ENCODE measurements at regions not wholly inside any gene's neighbourhood (a gene's known extent, or its start where the extent isn't known, plus 50 kb on each side); places are given as distances from the start of the nearest gene placed in this dataset.
"Not testable (repeated sequence)": the region's sequence is repeated elsewhere in the genome, so short reads cannot be mapped to it uniquely, and the experiment has no call there.

DNA sequence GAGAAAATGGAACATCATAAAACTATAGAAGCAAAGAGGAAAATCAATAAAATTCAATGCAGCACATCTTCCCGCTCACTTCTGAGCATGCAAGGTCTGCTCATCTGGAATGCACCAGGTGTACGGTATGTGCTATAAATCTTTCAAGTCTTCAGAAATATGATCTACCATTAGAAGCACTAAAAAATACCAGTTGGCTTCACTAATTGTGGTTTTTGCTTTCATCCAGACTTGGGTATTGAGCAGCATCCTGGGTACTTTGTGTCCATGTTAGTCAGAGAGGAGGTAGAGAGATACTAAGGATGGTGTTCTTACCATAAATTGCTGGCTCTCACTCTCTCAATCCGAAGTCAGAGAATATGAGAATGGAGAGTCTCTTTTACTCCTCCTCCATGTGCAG, 477.1 kb downstream of the PPARGC1A start:
- no peak overlapping the region for H2AFZ ChIP-seq (ENCODE audit: low read length)
- no peak for DNase-seq
- H3K36me3 ChIP-seq (ENCODE audit: low read depth, low read length): no peaks in the 10 kb centered on the region
- no peaks in the 10 kb centered on the region for H3K79me2 ChIP-seq (ENCODE audit: low read length)
- H3K9me3 ChIP-seq (ENCODE audit: low read length): no peaks in the 10 kb centered on the region
- H4K20me1 ChIP-seq (ENCODE audit: low read length): no peaks in the 10 kb centered on the region
- H3F3A ChIP-seq (ENCODE audit: low read length, unreplicated experiment): no peaks in the 10 kb centered on the region
- H3K4me1 ChIP-seq (ENCODE audit: insufficient read depth, low read length): no peaks in the 10 kb centered on the region
- H3K27me3 ChIP-seq (ENCODE audit: low read length): no peaks in the 10 kb centered on the region
- no peak overlapping the region for H3K27ac ChIP-seq (ENCODE audit: low read length)
- intact Hi-C loops (cut with micrococcal nuclease): no loop called here
- H3K9ac ChIP-seq (ENCODE audit: low read length): no peak overlapping the region
- no peak for ATAC-seq
- CTCF ChIA-PET: no interaction called here
- no peak overlapping the region for H3K4me2 ChIP-seq (ENCODE audit: low read length)
- POLR2A ChIA-PET (ENCODE audit: unreplicated experiment): no interaction called here
- no peaks in the 10 kb centered on the region for H3K9me2 ChIP-seq (replicated peaks; ENCODE audit: low read length)
- no TSS peak for BruUV-seq (replicated peaks)
- TF ChIP-seq EZH2 (IDR thresholded peaks at IDR 0.05; ENCODE audit: low read length, unreplicated experiment) (no peak), EZH2phosphoT487 (IDR thresholded peaks at IDR 0.05; ENCODE audit: borderline replicate concordance, low read length) (no peak)
- H3K4me3 ChIP-seq (ENCODE audit: low read length): no peak overlapping the region

DNA sequence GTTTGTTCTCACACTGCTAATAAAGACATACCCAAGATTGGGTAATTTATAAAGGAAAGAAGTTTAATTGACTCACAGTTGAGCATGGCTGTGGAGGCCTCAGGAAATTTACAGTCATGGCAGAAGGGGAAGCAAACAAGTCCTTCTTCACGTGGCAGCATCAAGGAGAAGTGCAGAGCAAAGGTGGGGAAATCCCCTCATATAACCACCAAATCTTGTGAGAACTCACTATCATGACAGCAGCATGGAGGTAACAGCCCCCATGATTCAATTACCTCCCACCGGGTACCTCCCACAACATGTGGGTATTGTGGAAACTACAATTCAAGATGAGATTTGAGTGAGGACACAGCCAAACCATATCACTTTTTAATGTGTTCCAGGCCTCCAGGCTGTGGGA, 480.9 kb downstream of the PPARGC1A start:
- H3K27me3 ChIP-seq (ENCODE audit: low read length); H4K20me1 ChIP-seq (ENCODE audit: low read length); H3K79me2 ChIP-seq (ENCODE audit: low read length); H3K4me2 ChIP-seq (ENCODE audit: low read length); H3K4me3 ChIP-seq (ENCODE audit: low read length); H3K27ac ChIP-seq (ENCODE audit: low read length); H3K9ac ChIP-seq (ENCODE audit: low read length); H3F3A ChIP-seq (ENCODE audit: low read length, unreplicated experiment); H3K9me2 ChIP-seq (replicated peaks; ENCODE audit: low read length); intact Hi-C loops (cut with micrococcal nuclease); BruUV-seq (replicated peaks); POLR2A ChIA-PET (ENCODE audit: unreplicated experiment); H3K36me3 ChIP-seq (ENCODE audit: low read depth, low read length); H3K9me3 ChIP-seq (ENCODE audit: low read length); DNase-seq; CTCF ChIA-PET; ATAC-seq; H2AFZ ChIP-seq (ENCODE audit: low read length); H3K4me1 ChIP-seq (ENCODE audit: insufficient read depth, low read length): not testable (repeated sequence)

DNA sequence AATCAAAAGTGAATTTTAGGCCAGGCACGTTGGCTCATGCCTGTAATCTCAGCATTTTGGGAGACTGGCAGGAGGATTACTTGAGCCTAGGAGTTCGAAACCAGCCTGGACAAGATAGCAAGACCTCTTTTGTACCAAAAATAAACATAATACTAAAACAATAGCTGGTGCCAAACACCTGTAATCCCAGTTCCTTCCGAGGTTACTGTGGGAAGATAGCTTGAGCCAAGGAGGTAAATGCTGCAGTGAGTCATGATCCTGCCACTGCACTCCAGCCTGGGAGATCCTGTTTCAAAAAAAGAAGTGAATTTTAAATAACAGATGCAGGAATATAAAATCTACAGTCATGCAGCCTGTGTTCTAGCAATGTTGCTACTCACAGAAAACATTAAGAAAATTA, 488.3 kb downstream of the PPARGC1A start:
- H3K9ac ChIP-seq (ENCODE audit: low read length): no peak overlapping the region
- no peaks in the 10 kb centered on the region for H3K27me3 ChIP-seq (ENCODE audit: low read length)
- no peaks in the 10 kb centered on the region for H3K79me2 ChIP-seq (ENCODE audit: low read length)
- H3K4me3 ChIP-seq (ENCODE audit: low read length): no peak overlapping the region
- no peaks in the 10 kb centered on the region for H3K4me1 ChIP-seq (ENCODE audit: insufficient read depth, low read length)
- peak; percentile 26 for DNase-seq
- H3K4me2 ChIP-seq (ENCODE audit: low read length): no peak overlapping the region
- H3K27ac ChIP-seq (ENCODE audit: low read length): no peak overlapping the region
- H4K20me1 ChIP-seq (ENCODE audit: low read length): no peaks in the 10 kb centered on the region
- no peaks in the 10 kb centered on the region for H3K9me2 ChIP-seq (replicated peaks; ENCODE audit: low read length)
- ChIA-PET POLR2A (ENCODE audit: unreplicated experiment) (no interaction called here), CTCF (no interaction called here)
- H3K9me3 ChIP-seq (ENCODE audit: low read length): no peaks in the 10 kb centered on the region; the same call in 1 of the 2 replicates
- H2AFZ ChIP-seq (ENCODE audit: low read length): no peak overlapping the region
- no peaks in the 10 kb centered on the region for H3K36me3 ChIP-seq (ENCODE audit: low read depth, low read length)
- H3F3A ChIP-seq (ENCODE audit: low read length, unreplicated experiment): no peaks in the 10 kb centered on the region
- no TSS peak for BruUV-seq (replicated peaks)
- intact Hi-C loops (cut with micrococcal nuclease): no loop called here
- TF ChIP-seq, protein P1, sequence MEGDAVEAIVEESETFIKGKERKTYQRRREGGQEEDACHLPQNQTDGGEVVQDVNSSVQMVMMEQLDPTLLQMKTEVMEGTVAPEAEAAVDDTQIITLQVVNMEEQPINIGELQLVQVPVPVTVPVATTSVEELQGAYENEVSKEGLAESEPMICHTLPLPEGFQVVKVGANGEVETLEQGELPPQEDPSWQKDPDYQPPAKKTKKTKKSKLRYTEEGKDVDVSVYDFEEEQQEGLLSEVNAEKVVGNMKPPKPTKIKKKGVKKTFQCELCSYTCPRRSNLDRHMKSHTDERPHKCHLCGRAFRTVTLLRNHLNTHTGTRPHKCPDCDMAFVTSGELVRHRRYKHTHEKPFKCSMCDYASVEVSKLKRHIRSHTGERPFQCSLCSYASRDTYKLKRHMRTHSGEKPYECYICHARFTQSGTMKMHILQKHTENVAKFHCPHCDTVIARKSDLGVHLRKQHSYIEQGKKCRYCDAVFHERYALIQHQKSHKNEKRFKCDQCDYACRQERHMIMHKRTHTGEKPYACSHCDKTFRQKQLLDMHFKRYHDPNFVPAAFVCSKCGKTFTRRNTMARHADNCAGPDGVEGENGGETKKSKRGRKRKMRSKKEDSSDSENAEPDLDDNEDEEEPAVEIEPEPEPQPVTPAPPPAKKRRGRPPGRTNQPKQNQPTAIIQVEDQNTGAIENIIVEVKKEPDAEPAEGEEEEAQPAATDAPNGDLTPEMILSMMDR (conservative IDR thresholded peaks at IDR 0.05; ENCODE audit: low read depth, low read length): no peak
- no peak for TF ChIP-seq EZH2phosphoT487 (IDR thresholded peaks at IDR 0.05; ENCODE audit: borderline replicate concordance, low read length)
- TF ChIP-seq EZH2 (IDR thresholded peaks at IDR 0.05; ENCODE audit: low read length, unreplicated experiment): no peak
- ATAC-seq: no peak

DNA sequence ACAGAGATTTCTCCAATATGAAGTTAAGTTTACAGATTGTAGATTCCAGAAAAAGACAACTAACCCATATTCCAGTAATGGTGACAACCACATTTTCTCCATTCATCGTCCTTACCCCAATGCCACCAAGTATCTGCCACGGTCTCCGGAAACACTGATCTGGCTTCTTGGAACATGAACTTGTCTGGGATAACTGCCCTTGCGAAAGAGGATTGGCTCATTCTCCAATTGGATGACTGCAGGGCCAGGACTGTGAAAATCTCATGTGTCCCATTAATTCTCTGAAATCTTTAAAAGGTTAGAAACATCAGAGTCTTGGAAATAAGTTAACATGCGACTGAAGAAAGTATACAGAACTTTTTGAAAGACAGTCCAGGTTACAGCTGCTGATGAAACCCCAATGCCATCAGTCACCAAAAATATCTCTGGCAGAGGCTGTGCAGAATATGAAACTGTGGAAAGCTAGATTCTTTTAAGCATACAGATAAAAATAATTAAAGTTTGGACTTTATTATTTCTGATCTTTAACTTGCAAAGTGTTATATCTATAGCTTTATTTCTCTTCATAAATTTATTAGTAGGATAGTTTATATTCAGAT, 496.9 kb downstream of the PPARGC1A start:
- BruUV-seq (replicated peaks): no TSS peak
- Histone ChIP-seq H3K27me3 (ENCODE audit: low read length) (no peaks in the 10 kb centered on the region), H3F3A (ENCODE audit: low read length, unreplicated experiment) (no peaks in the 10 kb centered on the region), H3K4me3 (ENCODE audit: low read length) (no peak overlapping the region), H3K4me2 (ENCODE audit: low read length) (no peak overlapping the region), H3K36me3 (ENCODE audit: low read depth, low read length) (no peaks in the 10 kb centered on the region), H3K9me2 (replicated peaks; ENCODE audit: low read length) (no peaks in the 10 kb centered on the region), H3K9me3 (ENCODE audit: low read length) (no peaks in the 10 kb centered on the region), H3K9ac (ENCODE audit: low read length) (no peak overlapping the region), H3K79me2 (ENCODE audit: low read length) (no peaks in the 10 kb centered on the region), H4K20me1 (ENCODE audit: low read length) (no peaks in the 10 kb centered on the region), H2AFZ (ENCODE audit: low read length) (no peak overlapping the region), H3K4me1 (ENCODE audit: insufficient read depth, low read length) (no peaks in the 10 kb centered on the region), H3K27ac (ENCODE audit: low read length) (no peak overlapping the region)
- intact Hi-C loops (cut with micrococcal nuclease): no loop called here
- ATAC-seq: no peak
- POLR2A ChIA-PET (ENCODE audit: unreplicated experiment): no interaction called here
- DNase-seq: no peak
- CTCF ChIA-PET: no interaction called here
- TF ChIP-seq, protein P1 (conservative IDR thresholded peaks at IDR 0.05; ENCODE audit: low read depth, low read length): no peak
- TF ChIP-seq EZH2phosphoT487 (IDR thresholded peaks at IDR 0.05; ENCODE audit: borderline replicate concordance, low read length) (no peak), EZH2 (IDR thresholded peaks at IDR 0.05; ENCODE audit: low read length, unreplicated experiment) (no peak)

All from PC-3 (cell line).